IPS-NIHi11 (cell line): ENCODE measurements at regions not wholly inside any gene's neighbourhood (a gene's known extent, or its start where the extent isn't known, plus 50 kb on each side); places are given as distances from the start of the nearest gene placed in this dataset.

ENCODE experiments used
- DNase-seq: peaks from one replicate; pipeline ENCODE4 v3.0.0; 2012; ENCODE audit warnings: mixed read lengths, low spot score

- DNase-seq: no peak
Observed at GRCh38 chr6:23424584-23424983, 701.4 kb upstream of the NRSN1 start.

GRCh38 chr6:23435126-23435525 is 690.9 kb upstream of the NRSN1 start:
- no peak for DNase-seq

- no peak for DNase-seq
Observed at GRCh38 chr6:23435798-23436197, 690.2 kb upstream of the NRSN1 start.

GRCh38 chr6:23441808-23442461 is 684.1 kb upstream of the NRSN1 start:
- no peak for DNase-seq

GRCh38 chr6:23445157-23445710 is 680.8 kb upstream of the NRSN1 start:
- no peak for DNase-seq

GRCh38 chr6:23446469-23446967 is 679.5 kb upstream of the NRSN1 start:
- peak; percentile 19 for DNase-seq

- DNase-seq: no peak
Observed at GRCh38 chr6:23447731-23448130, 678.3 kb upstream of the NRSN1 start.

- no peak for DNase-seq
Observed at GRCh38 chr6:23448281-23448680, 677.7 kb upstream of the NRSN1 start.

GRCh38 chr6:23454080-23454976 is 671.7 kb upstream of the NRSN1 start:
- no peak for DNase-seq

- no peak for DNase-seq
Observed at GRCh38 chr6:23455754-23456153, 670.3 kb upstream of the NRSN1 start.

- no peak for DNase-seq
Observed at GRCh38 chr6:23456396-23456795, 669.6 kb upstream of the NRSN1 start.

GRCh38 chr6:23457321-23457720 is 668.7 kb upstream of the NRSN1 start:
- DNase-seq: no peak

GRCh38 chr6:23465912-23466311 is 660.1 kb upstream of the NRSN1 start:
- DNase-seq: no peak

- no peak for DNase-seq
Observed at GRCh38 chr6:23477586-23477985, 648.4 kb upstream of the NRSN1 start.

- DNase-seq: peak; percentile 15
Observed at GRCh38 chr6:23478312-23478711, 647.7 kb upstream of the NRSN1 start.

GRCh38 chr6:23483896-23484295 is 642.1 kb upstream of the NRSN1 start:
- no peak for DNase-seq

- DNase-seq: no peak
Observed at GRCh38 chr6:23494367-23494766, 631.6 kb upstream of the NRSN1 start.

GRCh38 chr6:23498013-23498412 is 628.0 kb upstream of the NRSN1 start:
- no peak for DNase-seq

GRCh38 chr6:23499549-23499948 is 626.5 kb upstream of the NRSN1 start:
- DNase-seq: no peak

GRCh38 chr6:23503173-23503572 is 622.8 kb upstream of the NRSN1 start:
- DNase-seq: no peak

- no peak for DNase-seq
Observed at GRCh38 chr6:23505026-23505425, 621.0 kb upstream of the NRSN1 start.

- DNase-seq: no peak
Observed at GRCh38 chr6:23510778-23511510, 615.1 kb upstream of the NRSN1 start.
